Endothelial cell of umbilical vein (primary cell): ENCODE measurements at regions not wholly inside any gene's neighbourhood (a gene's known extent, or its start where the extent isn't known, plus 50 kb on each side); places are given as distances from the start of the nearest gene placed in this dataset.

Experiments used
- BruUV-seq: library from RNA; stranded (reverse); fragments of 400-500 nt; replicated peaks from 2 replicates; lab custom pipeline; 2021; lab: Mats Ljungman, UMichigan
- CTCF ChIA-PET: fragments of 300-600, 350-600 bp; sonication (Branson Sonifier 250); formaldehyde crosslinking; loops from one replicate; lab custom pipeline; 2021; ENCODE audit warnings: antibody characterized with exemption, inconsistent platforms; lab: Charles Lee
- POLR2A ChIA-PET: fragments of 300-600, 350-600 bp; sonication (Branson Sonifier 250); formaldehyde crosslinking; loops from one replicate; lab custom pipeline; 2021; ENCODE audit warnings: antibody characterized with exemption, inconsistent platforms; lab: Charles Lee
- DNase-seq: peaks from one replicate; pipeline ENCODE4 v3.0.0-alpha.2; 2011; ENCODE audit warnings: low read depth, low spot score
- FAIRE-seq: peaks from 2 replicates; lab custom pipeline; 2011; peaks lifted over from hg19 to GRCh38; lab: Jason Lieb, UNC
- H2AFZ ChIP-seq: 2 replicates; pipeline ENCODE4 v1.6.0; 2012; ENCODE audit warnings: low read depth, low read length, control low read depth, inconsistent platforms
- H3K27ac ChIP-seq: 2 replicates; pipeline ENCODE4 v1.5.1; 2011; ENCODE audit warnings: low read depth, mild to moderate bottlenecking, control low read depth, low read length, moderate library complexity; ENCODE audit not compliant: insufficient read depth
- H3K27me3 ChIP-seq, 2 experiments: 2 replicates each; pipeline versions ENCODE4 v1.6.0 to v1.6.1; 2011; ENCODE audit warnings: low read length in 2 of 2, mixed read lengths in 1 of 2; ENCODE audit not compliant: control insufficient read depth in 2 of 2, insufficient read depth in 2 of 2
- H3K36me3 ChIP-seq, 2 experiments: 2 replicates in 1 of 2; 3 replicates in 1 of 2; pipeline ENCODE4 v1.5.1; 2011; ENCODE audit warnings: low read length in 2 of 2, mild to moderate bottlenecking in 1 of 2, moderate library complexity in 1 of 2; ENCODE audit not compliant: control insufficient read depth in 2 of 2, insufficient read depth in 2 of 2; ENCODE audit errors: extremely low read depth in 1 of 2
- H3K4me1 ChIP-seq: 3 replicates; pipeline ENCODE4 v1.5.1; 2011; ENCODE audit warnings: mild to moderate bottlenecking, low read length; ENCODE audit not compliant: control insufficient read depth, insufficient read depth; ENCODE audit errors: extremely low read depth
- H3K4me2 ChIP-seq: 2 replicates; pipeline ENCODE4 v1.6.1; 2011; ENCODE audit warnings: low read length, control low read depth, mixed read lengths; ENCODE audit not compliant: insufficient read depth
- H3K4me3 ChIP-seq, 3 experiments: fragments of 200-600 bp in 1 of 3; sonication (generic), shearing (Covaris generic) in 1 of 3; replicated peaks in 1 of 3; 2 replicates each; pipeline ENCODE4 v1.5.1; 2011 to 2016; ENCODE audit warnings: control low read depth in 3 of 3, low read length in 3 of 3, mild to moderate bottlenecking in 2 of 3, inconsistent platforms in 1 of 3, low read depth in 1 of 3, moderate library complexity in 1 of 3; ENCODE audit not compliant: insufficient read depth in 1 of 3
- H3K79me2 ChIP-seq: 2 replicates; pipeline ENCODE4 v1.6.0; 2012; ENCODE audit warnings: low read length, inconsistent platforms; ENCODE audit not compliant: control insufficient read depth, insufficient read depth
- H3K9ac ChIP-seq: replicated peaks from 2 replicates; pipeline ENCODE3; 2011; ENCODE audit warnings: low read length, control low read depth; ENCODE audit not compliant: insufficient read depth; ENCODE audit errors: extremely low read depth
- H3K9me1 ChIP-seq: replicated peaks from 3 replicates; pipeline ENCODE4 v1.6.0; 2011; ENCODE audit warnings: mild to moderate bottlenecking, low read length; ENCODE audit not compliant: control insufficient read depth, insufficient read depth; ENCODE audit errors: extremely low read depth
- H3K9me3 ChIP-seq: replicated peaks from 2 replicates; pipeline ENCODE4 v1.5.1; 2012; ENCODE audit warnings: low read length, inconsistent platforms; ENCODE audit not compliant: control insufficient read depth, insufficient read depth
- H4K20me1 ChIP-seq: replicated peaks from 2 replicates; pipeline ENCODE3; 2011; ENCODE audit warnings: mild to moderate bottlenecking, low read length; ENCODE audit not compliant: control insufficient read depth, insufficient read depth; ENCODE audit errors: extremely low read depth
- CTCF ChIP-seq, 2 donors: IDR thresholded peaks; 1 replicate in 1 of 2; 2 replicates in 1 of 2; pipeline ENCODE4 v1.5.1; 2011; ENCODE audit warnings: low read length in 2 of 2, mild to moderate bottlenecking in 2 of 2, moderate library complexity in 2 of 2, control low read depth in 1 of 2, inconsistent platforms in 1 of 2, low read depth in 1 of 2; ENCODE audit not compliant: insufficient read depth in 1 of 2; ENCODE audit errors: extremely low read depth in 1 of 2
- EZH2 ChIP-seq: IDR thresholded peaks from 2 replicates; pipeline ENCODE4 v1.6.1; 2012; ENCODE audit warnings: borderline replicate concordance, low read depth, mild to moderate bottlenecking, moderate library complexity, low read length, inconsistent platforms; ENCODE audit not compliant: severe bottlenecking
- FOS ChIP-seq: IDR thresholded peaks from 2 replicates; pipeline ENCODE4 v1.6.1; 2011; ENCODE audit warnings: mild to moderate bottlenecking, low read length, moderate library complexity, borderline replicate concordance; ENCODE audit not compliant: insufficient read depth
- GATA2 ChIP-seq: IDR thresholded peaks from 2 replicates; pipeline ENCODE4 v1.7.0; 2011; ENCODE audit warnings: low read depth, mild to moderate bottlenecking, moderate library complexity, mixed read lengths, low read length; ENCODE audit not compliant: insufficient read length, insufficient read depth
- JUN ChIP-seq: IDR thresholded peaks from 2 replicates; pipeline ENCODE4 v1.6.1; 2011; ENCODE audit warnings: borderline replicate concordance, low read depth; ENCODE audit not compliant: insufficient read length, insufficient read depth
- MAX ChIP-seq: IDR thresholded peaks from 2 replicates; pipeline ENCODE4 v1.6.1; 2011; ENCODE audit not compliant: insufficient read depth, insufficient read length
- MYC ChIP-seq: IDR thresholded peaks from one replicate; pipeline ENCODE4 v1.6.1; 2011; ENCODE audit warnings: mild to moderate bottlenecking, low read depth, low read length
- POLR2A ChIP-seq: IDR thresholded peaks from 2 replicates; pipeline ENCODE4 v1.6.1; 2012; ENCODE audit warnings: low read depth, mild to moderate bottlenecking, control low read depth, low read length
- POLR2AphosphoS5 ChIP-seq: IDR thresholded peaks from 2 replicates; pipeline ENCODE4 v1.6.1; 2012; ENCODE audit warnings: low read depth, mild to moderate bottlenecking, control low read depth, low read length, moderate library complexity; ENCODE audit not compliant: insufficient read depth
- dilution Hi-C: fragments of 300-500 bp; cut with MboI; formaldehyde crosslinking; loops from one replicate; pipeline ENCODE4 v1.15.0; 2019; ENCODE audit warnings: low sequenced_read_pairs; ENCODE audit not compliant: extremely low pct_ligation_motif_present
- intact Hi-C: fragments of 100-400 bp; cut with micrococcal nuclease; formaldehyde crosslinking; loops from one replicate; pipeline ENCODE4 v1.10.0; 2022

GRCh38 chrX:42127563-42127962 lies 204.2 kb upstream of the CASK start:
- Histone ChIP-seq H3K27ac (no peak overlapping the region), H3K79me2 (no peaks in the 10 kb centered on the region), H3K4me1 (no peaks in the 10 kb centered on the region), H3K4me3 (no peak overlapping the region), H3K27me3 (no peaks in the 10 kb centered on the region), H3K9ac (no peak overlapping the region), H3K9me3 (no peaks in the 10 kb centered on the region), H3K4me2 (no peak overlapping the region), H3K36me3 (no peaks in the 10 kb centered on the region), H2AFZ (no peak overlapping the region), H4K20me1 (no peaks in the 10 kb centered on the region), H3K9me1 (no peaks in the 10 kb centered on the region)
- BruUV-seq = no TSS peak
- intact Hi-C loops (no loop called here), dilution Hi-C loops (no loop called here)
- DNase-seq (no peak), FAIRE-seq (no peak)
- TF ChIP-seq POLR2AphosphoS5 (no peak), FOS (no peak), MAX (no peak), POLR2A (no peak)
- POLR2A ChIA-PET = no interaction called here
- CTCF ChIA-PET = no interaction called here

DNA sequence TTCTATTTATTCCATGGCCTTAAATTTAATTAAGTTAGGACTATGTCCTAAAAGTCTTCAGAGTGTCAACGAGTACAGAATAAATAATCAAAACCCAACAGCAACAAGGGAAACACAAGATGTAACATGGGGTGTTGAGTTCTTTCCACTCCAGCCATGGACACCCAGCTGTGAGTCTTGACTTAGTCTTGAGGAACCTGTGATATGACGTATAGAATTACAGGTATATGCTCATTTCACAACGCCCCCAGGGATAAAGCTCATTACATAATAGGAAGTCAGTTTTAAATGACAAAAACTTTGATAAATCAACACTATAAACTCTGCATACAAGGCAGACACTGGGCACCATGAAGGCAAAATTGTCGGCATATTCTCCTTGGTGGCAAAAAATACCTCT lies 200.0 kb upstream of the CASK start:
- no peak overlapping the region for H2AFZ ChIP-seq
- no peaks in the 10 kb centered on the region for H3K36me3 ChIP-seq
- dilution Hi-C loops = no loop called here
- no peaks in the 10 kb centered on the region for H3K9me1 ChIP-seq
- BruUV-seq = no TSS peak
- no peak overlapping the region for H3K27ac ChIP-seq
- H4K20me1 ChIP-seq = no peaks in the 10 kb centered on the region
- H3K27me3 ChIP-seq = no peaks in the 10 kb centered on the region
- FAIRE-seq = no peak
- no peak overlapping the region for H3K4me2 ChIP-seq
- H3K4me1 ChIP-seq = no peaks in the 10 kb centered on the region
- no peaks in the 10 kb centered on the region for H3K9me3 ChIP-seq
- no peak for DNase-seq
- CTCF ChIA-PET = no interaction called here
- no peak overlapping the region for H3K9ac ChIP-seq
- H3K79me2 ChIP-seq = no peaks in the 10 kb centered on the region
- no peak overlapping the region for H3K4me3 ChIP-seq
- intact Hi-C loops = no loop called here
- no peak for TF ChIP-seq MYC
- no peak for TF ChIP-seq CTCF (IDR thresholded peaks at IDR 0.05; ENCODE audit: extremely low read depth in 1 of 2, insufficient read depth in 1 of 2, low read depth in 1 of 2, low read length in 2 of 2)
- TF ChIP-seq MAX = no peak
- TF ChIP-seq POLR2A = no peak
- TF ChIP-seq EZH2 = no peak
- no peak for TF ChIP-seq GATA2
- TF ChIP-seq POLR2AphosphoS5 = no peak
- no peak for TF ChIP-seq FOS
- no peak for TF ChIP-seq JUN
- POLR2A ChIA-PET = no interaction called here
